C1 segment of cervical spinal cord (tissue), 14 donors: ENCODE measurements at regions not wholly inside any gene's neighbourhood (a gene's known extent, or its start where the extent isn't known, plus 50 kb on each side); places are given as distances from the start of the nearest gene placed in this dataset.

ENCODE experiments used
- DNase-seq, 14 donors: peaks; one replicate each; lab custom pipeline; 2025; lab: John Stamatoyannopoulos, UW

GRCh38 chr2:144712550-144712940 is 192.6 kb upstream of the ZEB2 start:
- no peak for DNase-seq

- DNase-seq, result no peak
Measured at GRCh38 chr2:144711630-144712549, 192.0 kb upstream of the ZEB2 start.

- DNase-seq, result no peak
Measured at GRCh38 chr2:144711084-144711483, 191.2 kb upstream of the ZEB2 start.

- DNase-seq, result peak in 9 of 14 donors; percentile 3 to 31 (median 10)
Measured at GRCh38 chr2:144708626-144709025, 188.7 kb upstream of the ZEB2 start.

GRCh38 chr2:144707736-144708326 is 187.9 kb upstream of the ZEB2 start:
- no peak for DNase-seq

GRCh38 chr2:144706647-144707046 is 186.7 kb upstream of the ZEB2 start:
- DNase-seq, result no peak

GRCh38 chr2:144705328-144706245 is 185.7 kb upstream of the ZEB2 start:
- no peak for DNase-seq

- DNase-seq, result no peak
Measured at GRCh38 chr2:144704709-144705095, 184.8 kb upstream of the ZEB2 start.

- DNase-seq, result peak in 1 of 14 donors; percentile 20
Measured at GRCh38 chr2:144703852-144704708, 184.2 kb upstream of the ZEB2 start.

GRCh38 chr2:144702051-144702450 is 182.1 kb upstream of the ZEB2 start:
- peak in 1 of 14 donors; percentile 5 for DNase-seq

- no peak for DNase-seq
Measured at GRCh38 chr2:144701259-144701658, 181.3 kb upstream of the ZEB2 start.

GRCh38 chr2:144698156-144698555 is 178.2 kb upstream of the ZEB2 start:
- DNase-seq, result no peak

- DNase-seq, result no peak
Measured at GRCh38 chr2:144695657-144696056, 175.7 kb upstream of the ZEB2 start.

GRCh38 chr2:144694456-144694855 is 174.5 kb upstream of the ZEB2 start:
- DNase-seq, result no peak

- no peak for DNase-seq
Measured at GRCh38 chr2:144693179-144693578, 173.3 kb upstream of the ZEB2 start.

GRCh38 chr2:144692661-144693060 is 172.7 kb upstream of the ZEB2 start:
- DNase-seq, result no peak

GRCh38 chr2:144690771-144691170 is 170.9 kb upstream of the ZEB2 start:
- no peak for DNase-seq

- peak in 1 of 14 donors; percentile 14 for DNase-seq
Measured at GRCh38 chr2:144686518-144687215, 166.7 kb upstream of the ZEB2 start.

- no peak for DNase-seq
Measured at GRCh38 chr2:144683966-144684365, 164.0 kb upstream of the ZEB2 start.

- DNase-seq, result no peak
Measured at GRCh38 chr2:144683107-144683753, 163.3 kb upstream of the ZEB2 start.
